ENCODE measurements at regions not wholly inside any gene's neighbourhood (a gene's known extent, or its start where the extent isn't known, plus 50 kb on each side); places are given as distances from the start of the nearest gene placed in this dataset.

DNA sequence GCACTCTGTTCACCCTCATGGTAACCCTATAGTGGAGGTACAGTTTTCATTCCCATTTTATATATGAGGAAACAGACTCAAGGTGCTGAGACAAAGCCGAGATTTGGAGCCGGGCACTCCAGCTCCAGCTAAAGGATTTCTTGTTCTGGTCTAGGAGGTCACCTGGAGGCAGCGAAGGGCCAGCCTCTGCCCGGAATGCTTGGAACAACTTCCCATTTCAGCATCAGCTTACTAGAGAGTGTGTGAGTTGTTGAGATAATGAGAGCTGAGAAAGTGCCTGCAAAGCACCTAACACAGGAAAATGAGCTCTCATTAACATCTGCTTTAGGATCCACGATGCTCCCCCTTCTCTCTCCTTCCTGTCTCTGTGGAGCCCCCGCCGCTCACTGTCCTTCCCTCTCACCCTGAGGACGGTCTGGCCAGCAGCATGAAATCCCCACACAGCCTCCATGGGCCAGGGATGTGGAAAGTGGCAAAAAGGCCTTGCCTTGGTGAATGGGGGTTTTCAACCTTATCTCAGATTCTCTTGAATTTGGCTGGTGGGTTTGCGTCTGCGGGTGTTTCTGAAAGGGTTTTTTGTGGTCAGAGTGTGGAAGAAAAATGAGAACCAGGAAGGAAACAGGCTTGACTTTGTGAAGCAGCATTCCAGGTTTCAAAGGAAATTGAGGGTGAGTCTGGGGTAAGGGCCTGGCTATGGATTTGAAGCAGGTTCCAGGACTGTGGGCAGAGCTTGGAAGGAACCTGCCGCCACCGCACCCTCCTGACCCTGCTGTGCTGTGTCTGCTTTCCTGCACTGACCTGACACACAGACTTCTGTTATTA, 178.7 kb downstream of the FOXL1 start:
- H3K27me3 ChIP-seq: peaks cover 31% of the 10 kb centered on the region
- TF ChIP-seq, protein P1, sequence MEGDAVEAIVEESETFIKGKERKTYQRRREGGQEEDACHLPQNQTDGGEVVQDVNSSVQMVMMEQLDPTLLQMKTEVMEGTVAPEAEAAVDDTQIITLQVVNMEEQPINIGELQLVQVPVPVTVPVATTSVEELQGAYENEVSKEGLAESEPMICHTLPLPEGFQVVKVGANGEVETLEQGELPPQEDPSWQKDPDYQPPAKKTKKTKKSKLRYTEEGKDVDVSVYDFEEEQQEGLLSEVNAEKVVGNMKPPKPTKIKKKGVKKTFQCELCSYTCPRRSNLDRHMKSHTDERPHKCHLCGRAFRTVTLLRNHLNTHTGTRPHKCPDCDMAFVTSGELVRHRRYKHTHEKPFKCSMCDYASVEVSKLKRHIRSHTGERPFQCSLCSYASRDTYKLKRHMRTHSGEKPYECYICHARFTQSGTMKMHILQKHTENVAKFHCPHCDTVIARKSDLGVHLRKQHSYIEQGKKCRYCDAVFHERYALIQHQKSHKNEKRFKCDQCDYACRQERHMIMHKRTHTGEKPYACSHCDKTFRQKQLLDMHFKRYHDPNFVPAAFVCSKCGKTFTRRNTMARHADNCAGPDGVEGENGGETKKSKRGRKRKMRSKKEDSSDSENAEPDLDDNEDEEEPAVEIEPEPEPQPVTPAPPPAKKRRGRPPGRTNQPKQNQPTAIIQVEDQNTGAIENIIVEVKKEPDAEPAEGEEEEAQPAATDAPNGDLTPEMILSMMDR (IDR thresholded peaks at IDR 0.05): no peak
- H3K4me3 ChIP-seq: no peak overlapping the region
- no peaks in the 10 kb centered on the region for H3K9me3 ChIP-seq
- no peaks in the 10 kb centered on the region for H3K36me3 ChIP-seq
- no peak for ATAC-seq
- DNase-seq: no peak
- intact Hi-C loops (cut with DNase I): no loop called here
- no peaks in the 10 kb centered on the region for H3K4me1 ChIP-seq
- no peak overlapping the region for H3K27ac ChIP-seq

DNA sequence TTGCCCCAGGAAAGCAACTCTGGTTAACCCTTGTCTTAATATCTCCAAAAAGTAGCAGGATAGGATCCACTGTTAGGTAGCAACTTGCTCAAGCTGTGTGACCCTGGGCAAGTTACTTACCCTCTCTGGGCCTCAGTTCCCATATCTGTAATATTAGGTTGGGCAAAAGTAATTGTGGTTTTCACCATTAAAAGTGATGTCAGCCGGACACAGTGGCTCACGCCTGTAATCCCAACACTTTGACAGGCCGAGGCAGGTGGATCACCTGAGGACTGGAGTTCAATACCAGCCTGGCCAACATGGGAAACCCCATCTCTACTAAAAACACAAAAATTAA, 179.3 kb downstream of the FOXL1 start:
- Histone ChIP-seq H3K9me3 (no peaks in the 10 kb centered on the region), H3K27ac (no peak overlapping the region), H3K36me3 (no peaks in the 10 kb centered on the region), H3K27me3 (peaks cover 36% of the 10 kb centered on the region), H3K4me1 (no peaks in the 10 kb centered on the region), H3K4me3 (no peak overlapping the region)
- no peak for ATAC-seq
- no peak for DNase-seq
- intact Hi-C loops (cut with DNase I): no loop called here
- TF ChIP-seq, protein P1 (IDR thresholded peaks at IDR 0.05): no peak

DNA sequence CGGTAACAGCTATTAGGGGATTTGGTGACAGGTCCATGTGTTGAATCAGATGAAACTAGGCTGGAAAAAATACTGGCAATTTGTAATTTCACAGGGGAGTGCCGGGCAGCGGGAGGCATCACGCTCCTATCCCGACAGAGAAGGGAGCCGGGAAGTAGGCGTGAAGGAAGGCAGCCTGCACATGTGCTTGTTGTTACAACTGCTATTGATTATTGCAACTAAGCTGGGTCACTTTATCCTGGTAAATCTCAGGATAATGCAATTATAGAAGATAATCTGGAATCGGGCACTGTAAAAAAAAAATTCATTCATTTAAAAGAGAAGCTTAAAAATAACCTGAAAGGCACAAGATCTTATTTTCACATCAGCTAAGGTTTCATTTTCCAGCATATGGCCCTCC, 180.6 kb downstream of the FOXL1 start:
- Histone ChIP-seq H3K27me3 (peaks cover 36% of the 10 kb centered on the region), H3K9me3 (no peaks in the 10 kb centered on the region), H3K27ac (no peak overlapping the region), H3K4me3 (no peak overlapping the region), H3K4me1 (no peaks in the 10 kb centered on the region), H3K36me3 (no peaks in the 10 kb centered on the region)
- intact Hi-C loops (cut with DNase I): no loop called here
- DNase-seq (no peak), ATAC-seq (no peak)
- TF ChIP-seq, protein P1 (IDR thresholded peaks at IDR 0.05): no peak

DNA sequence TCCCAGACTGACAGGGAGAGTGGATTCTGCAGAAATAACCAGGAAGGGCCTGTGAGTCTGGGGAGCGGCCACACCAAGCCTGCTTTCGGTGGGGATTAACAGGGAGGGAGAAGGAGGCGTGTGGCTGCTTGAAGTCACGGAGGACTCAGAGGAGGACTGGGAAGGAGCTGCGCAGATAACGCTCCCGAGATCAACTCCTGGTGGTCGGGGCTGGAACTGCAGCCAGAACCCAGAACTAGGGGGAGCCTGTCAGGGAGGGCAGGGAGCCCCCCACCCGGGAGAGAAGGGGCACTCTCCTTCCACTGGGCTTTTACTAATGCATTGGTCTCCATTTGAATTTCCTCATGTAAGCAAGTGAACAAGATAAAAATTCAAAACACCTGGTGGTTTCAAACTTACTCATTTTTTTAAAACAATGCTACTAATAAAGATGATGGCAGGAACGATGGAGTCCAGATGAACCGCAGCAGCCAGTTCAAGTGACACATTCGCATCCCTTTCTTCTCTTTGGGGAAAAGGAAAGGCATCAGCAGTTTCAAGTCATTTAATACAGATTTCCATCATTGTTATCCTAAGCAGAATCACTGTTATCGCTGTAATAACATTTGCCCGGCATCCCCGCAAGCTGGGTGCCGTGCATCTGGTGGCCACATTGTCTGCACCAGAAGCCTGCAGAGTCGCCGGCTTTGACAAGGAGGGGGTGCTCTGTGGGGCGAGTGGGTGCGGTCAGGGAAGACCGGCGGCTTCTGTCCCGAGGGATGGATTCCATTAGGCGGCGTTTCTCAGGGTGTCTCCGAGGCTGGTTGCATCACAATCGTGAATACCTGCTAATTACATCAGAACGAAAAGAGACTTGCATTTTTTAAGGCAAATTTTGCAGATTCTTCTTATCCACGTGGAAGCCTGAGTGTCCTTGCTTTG, 183.0 kb downstream of the FOXL1 start:
- Histone ChIP-seq H3K4me1 (no peaks in the 10 kb centered on the region), H3K9me3 (no peaks in the 10 kb centered on the region), H3K36me3 (no peaks in the 10 kb centered on the region), H3K27me3 (peaks cover 41% of the 10 kb centered on the region), H3K4me3 (no peak overlapping the region), H3K27ac (no peak overlapping the region)
- TF ChIP-seq, protein P1 (IDR thresholded peaks at IDR 0.05): peak; percentile 80
- DNase-seq (no peak), ATAC-seq (peak; percentile 68)
- intact Hi-C loops (cut with DNase I): loop anchor here (10.0 kb wide), 1 partner anchor 187 kb away; the partner anchor contains the start of gene FOXL1

DNA sequence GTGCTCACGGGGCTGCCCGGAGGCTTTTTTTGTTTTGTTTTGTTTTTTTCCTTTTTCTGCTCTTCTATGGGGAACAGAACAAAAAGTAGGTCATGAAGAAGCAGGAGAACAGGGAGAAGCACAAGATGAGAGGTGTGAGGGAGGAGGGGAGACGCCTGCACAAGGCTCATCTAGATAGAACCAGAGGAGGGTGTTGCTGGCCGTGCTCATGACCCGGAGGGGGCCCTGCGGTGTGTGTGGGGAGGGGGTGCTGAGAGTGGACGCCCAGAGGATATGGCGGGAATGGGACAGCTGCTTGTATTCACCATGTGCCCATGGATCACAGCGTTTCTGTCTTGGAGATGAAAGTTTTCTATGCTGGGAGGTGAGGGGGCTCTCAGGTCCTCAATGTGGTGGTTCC, 183.7 kb downstream of the FOXL1 start:
- no peak overlapping the region for H3K27ac ChIP-seq
- no peaks in the 10 kb centered on the region for H3K36me3 ChIP-seq
- H3K27me3 ChIP-seq: peaks cover 41% of the 10 kb centered on the region
- no peak overlapping the region for H3K4me3 ChIP-seq
- DNase-seq: no peak
- TF ChIP-seq, protein P1 (IDR thresholded peaks at IDR 0.05): no peak
- no peaks in the 10 kb centered on the region for H3K9me3 ChIP-seq
- no peak for ATAC-seq
- intact Hi-C loops (cut with DNase I): loop anchor here (10.0 kb wide), 1 partner anchor 187 kb away; the partner anchor contains the start of gene FOXL1
- no peaks in the 10 kb centered on the region for H3K4me1 ChIP-seq

Data from upper lobe of right lung (tissue), 1 donor.